ENCODE measurements at regions not wholly inside any gene's neighbourhood (a gene's known extent, or its start where the extent isn't known, plus 50 kb on each side); places are given as distances from the start of the nearest gene placed in this dataset.

DNA sequence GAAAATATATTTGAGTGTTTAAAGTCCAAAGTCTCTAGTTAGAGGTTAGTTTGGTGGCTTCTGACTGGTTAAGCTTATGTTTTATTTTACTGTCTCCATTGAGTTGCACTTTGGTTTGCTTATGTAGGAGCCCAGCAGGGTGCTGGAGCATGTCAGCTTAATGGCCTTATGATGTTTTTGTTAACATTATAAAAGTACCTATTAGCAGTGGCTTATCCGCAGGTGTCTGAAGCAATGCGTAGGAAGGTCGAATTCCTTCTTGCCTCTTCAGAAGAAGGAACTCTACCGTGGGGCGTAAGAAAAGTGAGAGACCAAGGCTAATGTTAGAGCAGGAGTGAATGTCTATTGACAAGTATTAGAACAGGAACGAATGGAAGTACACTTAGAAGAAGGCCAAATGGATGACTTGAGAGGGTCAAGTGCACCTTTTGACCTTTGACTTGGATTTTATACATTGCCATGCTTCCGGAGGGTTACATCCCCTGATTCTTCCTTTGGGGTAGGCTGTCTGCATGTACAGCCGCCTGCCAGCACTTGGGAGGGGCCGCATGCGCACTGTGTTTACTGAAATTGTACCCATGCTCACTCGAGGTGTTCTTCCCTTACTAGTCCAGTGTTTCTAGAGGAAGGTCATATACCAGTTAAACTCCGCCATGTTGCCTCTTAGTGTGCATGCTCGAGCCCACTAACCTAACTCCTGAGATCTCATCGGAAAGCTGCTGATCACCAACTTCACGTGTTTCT lies 793.9 kb upstream of the PCDH9 start:
- H3K4me1 Mint-ChIP-seq: no peaks in the 10 kb centered on the region
- no peak overlapping the region for H3K4me3 Mint-ChIP-seq
- peaks cover 13% of the 10 kb centered on the region for H3K9me3 Mint-ChIP-seq (ENCODE audit: low read depth)
- H3K27ac Mint-ChIP-seq: no peak overlapping the region
- CTCF ChIA-PET: no interaction called here
- no peaks in the 10 kb centered on the region for H3K36me3 Mint-ChIP-seq
- H3K27me3 Mint-ChIP-seq: no peaks in the 10 kb centered on the region
- DNase-seq (no peak), ATAC-seq (no peak)

DNA sequence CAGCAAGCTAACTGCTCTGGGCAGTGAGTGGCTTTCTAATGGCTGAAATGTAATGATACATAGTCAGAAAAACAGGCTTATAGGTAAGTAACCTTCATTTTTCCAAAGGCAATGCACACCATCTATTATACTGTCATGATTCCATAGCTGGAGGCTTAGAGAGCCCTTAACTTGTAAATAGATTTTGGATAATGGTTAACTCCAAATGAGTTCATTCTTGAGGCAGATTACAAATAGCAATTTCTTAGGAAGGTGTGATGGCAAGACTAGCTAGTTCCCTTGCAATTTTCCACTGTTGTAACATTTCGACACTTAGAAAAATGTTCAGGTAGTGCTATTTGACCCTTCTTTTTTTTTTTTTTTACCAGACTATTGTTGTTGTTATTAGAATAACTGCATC lies 789.8 kb upstream of the PCDH9 start:
- no peak overlapping the region for H3K4me3 Mint-ChIP-seq
- no peaks in the 10 kb centered on the region for H3K27me3 Mint-ChIP-seq
- no peak for ATAC-seq
- CTCF ChIA-PET: no interaction called here
- H3K4me1 Mint-ChIP-seq: no peaks in the 10 kb centered on the region
- DNase-seq: no peak
- no peak overlapping the region for H3K27ac Mint-ChIP-seq
- no peaks in the 10 kb centered on the region for H3K36me3 Mint-ChIP-seq
- peaks cover 13% of the 10 kb centered on the region for H3K9me3 Mint-ChIP-seq (ENCODE audit: low read depth)

DNA sequence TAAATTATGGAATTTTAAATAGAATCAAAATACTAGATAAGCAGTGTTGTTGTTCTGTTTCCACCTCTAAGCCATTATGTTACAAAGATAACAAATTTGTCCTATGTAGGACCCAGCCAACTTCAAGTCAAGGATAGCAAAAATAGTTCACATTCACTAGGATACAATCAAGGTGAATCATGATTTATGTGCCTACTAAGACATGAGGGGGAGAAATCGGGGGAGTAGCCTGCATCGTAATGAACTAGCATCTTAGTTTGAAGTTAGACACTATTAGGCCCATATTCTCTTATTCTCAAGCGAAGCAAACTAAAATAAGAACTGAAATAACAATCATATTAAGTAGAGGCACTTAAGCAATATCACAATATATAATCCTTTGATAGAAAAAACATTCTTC lies 779.4 kb upstream of the PCDH9 start:
- Mint-ChIP-seq H3K9me3 (ENCODE audit: low read depth) (peaks cover under 1% of the 10 kb centered on the region), H3K4me3 (no peak overlapping the region), H3K27ac (no peak overlapping the region), H3K36me3 (no peaks in the 10 kb centered on the region), H3K4me1 (no peaks in the 10 kb centered on the region), H3K27me3 (no peaks in the 10 kb centered on the region)
- DNase-seq: no peak
- no peak for ATAC-seq
- CTCF ChIA-PET: no interaction called here

DNA sequence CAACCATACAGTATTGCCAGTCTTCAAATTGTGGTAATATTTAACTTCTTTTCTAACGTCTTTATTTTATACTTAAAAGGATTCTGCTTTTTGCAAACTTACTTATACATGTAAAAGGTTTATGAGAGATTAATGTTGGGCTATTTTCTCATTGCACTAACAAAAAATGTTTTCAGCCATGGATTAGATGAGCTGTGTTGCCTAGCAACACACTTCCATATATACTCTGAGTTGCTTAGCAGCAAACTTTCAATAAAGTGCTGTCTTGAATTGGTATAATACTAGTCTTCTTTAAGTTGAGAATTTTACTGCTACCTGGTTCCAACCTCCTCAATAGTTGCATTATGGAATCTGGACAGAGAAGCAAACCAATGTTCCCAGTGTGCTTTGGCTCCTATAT lies 777.4 kb upstream of the PCDH9 start:
- H3K9me3 Mint-ChIP-seq (ENCODE audit: low read depth): peaks cover 8% of the 10 kb centered on the region
- ATAC-seq (no peak), DNase-seq (no peak)
- no peaks in the 10 kb centered on the region for H3K36me3 Mint-ChIP-seq
- no peaks in the 10 kb centered on the region for H3K4me1 Mint-ChIP-seq
- no peaks in the 10 kb centered on the region for H3K27me3 Mint-ChIP-seq
- H3K4me3 Mint-ChIP-seq: no peak overlapping the region
- CTCF ChIA-PET: no interaction called here
- no peak overlapping the region for H3K27ac Mint-ChIP-seq

DNA sequence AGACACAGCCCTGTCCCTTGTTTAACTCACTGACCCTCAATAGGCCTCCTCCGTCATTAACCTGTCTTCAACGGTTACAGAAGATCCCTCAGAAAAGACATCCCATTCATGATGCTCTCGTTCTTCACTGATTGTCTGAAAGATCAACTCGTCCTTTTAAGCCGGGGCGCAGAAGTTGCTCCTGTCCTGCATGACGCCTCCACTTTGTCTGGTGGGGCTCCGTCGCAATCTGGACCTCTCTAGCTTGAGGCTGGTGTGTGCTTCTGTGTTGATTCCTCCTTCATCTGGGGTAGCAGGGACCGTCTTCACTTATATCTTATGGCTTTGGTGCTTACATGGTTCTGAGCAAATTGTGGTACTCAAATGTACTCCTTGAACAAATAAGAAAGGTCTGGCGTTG lies 766.0 kb upstream of the PCDH9 start:
- Mint-ChIP-seq H3K36me3 (no peaks in the 10 kb centered on the region), H3K27me3 (no peaks in the 10 kb centered on the region), H3K9me3 (ENCODE audit: low read depth) (no peaks in the 10 kb centered on the region), H3K4me3 (no peak overlapping the region), H3K27ac (no peak overlapping the region), H3K4me1 (no peaks in the 10 kb centered on the region)
- DNase-seq (no peak), ATAC-seq (no peak)
- CTCF ChIA-PET: no interaction called here

DNA sequence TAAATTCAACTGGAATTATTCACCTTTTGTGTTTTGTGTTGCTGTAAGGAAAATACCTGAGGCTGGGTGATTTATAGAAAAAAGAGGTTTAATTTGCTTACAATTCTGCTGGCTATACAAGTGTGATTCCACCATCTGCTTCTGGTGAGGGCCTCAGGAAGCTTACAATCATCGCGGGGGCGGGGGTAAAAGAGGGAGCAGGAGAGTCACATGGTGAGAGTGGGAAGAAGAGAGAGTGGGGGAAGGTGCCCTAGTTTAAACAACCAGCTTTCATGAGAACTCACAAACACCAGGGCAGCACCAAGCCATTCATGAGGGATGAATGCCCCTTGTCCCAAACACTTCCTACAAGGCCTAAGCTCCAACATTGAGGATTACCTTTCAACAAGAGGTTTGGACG lies 760.7 kb upstream of the PCDH9 start:
- no peak overlapping the region for H3K4me3 Mint-ChIP-seq
- H3K27me3 Mint-ChIP-seq: no peaks in the 10 kb centered on the region
- CTCF ChIA-PET: no interaction called here
- ATAC-seq (no peak), DNase-seq (no peak)
- no peaks in the 10 kb centered on the region for H3K4me1 Mint-ChIP-seq
- H3K9me3 Mint-ChIP-seq (ENCODE audit: low read depth): peaks cover 3% of the 10 kb centered on the region
- no peak overlapping the region for H3K27ac Mint-ChIP-seq
- no peaks in the 10 kb centered on the region for H3K36me3 Mint-ChIP-seq

DNA sequence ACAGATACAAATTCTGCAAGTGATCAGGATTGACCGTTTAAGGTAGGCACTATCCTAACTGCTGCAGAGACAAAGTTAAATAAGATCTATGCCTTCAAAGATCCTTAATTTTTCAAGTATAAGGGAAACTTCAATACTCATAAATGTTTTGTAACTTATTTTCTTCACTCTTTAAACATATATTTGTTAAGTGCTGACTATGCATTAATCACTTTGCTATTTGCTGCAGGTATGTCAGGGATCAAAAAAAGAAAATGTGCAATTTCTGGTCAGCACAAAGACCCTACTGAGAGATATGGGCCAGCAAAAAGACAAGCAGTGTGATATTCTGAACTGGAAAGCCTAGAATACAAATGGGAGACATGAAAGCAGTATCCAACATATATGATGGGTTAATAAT lies 756.1 kb upstream of the PCDH9 start:
- ATAC-seq: no peak
- CTCF ChIA-PET: no interaction called here
- H3K4me3 Mint-ChIP-seq: no peak overlapping the region
- no peak overlapping the region for H3K27ac Mint-ChIP-seq
- no peaks in the 10 kb centered on the region for H3K27me3 Mint-ChIP-seq
- DNase-seq: no peak
- peaks cover 3% of the 10 kb centered on the region for H3K9me3 Mint-ChIP-seq (ENCODE audit: low read depth)
- H3K4me1 Mint-ChIP-seq: no peaks in the 10 kb centered on the region
- H3K36me3 Mint-ChIP-seq: no peaks in the 10 kb centered on the region

DNA sequence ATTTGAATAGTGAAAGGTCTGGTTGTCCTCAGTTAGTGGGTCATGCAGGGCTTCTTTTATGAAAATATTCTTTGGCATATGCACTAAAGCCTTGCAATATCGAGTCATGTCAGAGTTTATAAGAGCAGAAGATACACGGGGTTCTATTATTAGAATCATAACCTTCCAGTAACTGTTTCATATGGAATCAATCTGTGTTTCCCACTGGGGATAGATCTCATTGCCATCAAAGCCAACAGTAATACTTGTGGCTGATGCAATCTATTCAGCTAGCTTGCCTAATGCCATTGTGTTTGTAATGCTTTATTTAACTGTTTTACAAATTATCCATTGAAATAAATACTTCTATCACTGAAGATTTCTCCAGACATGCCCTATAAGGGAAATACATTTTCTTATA lies 746.9 kb upstream of the PCDH9 start:
- DNase-seq (no peak), ATAC-seq (no peak)
- CTCF ChIA-PET: no interaction called here
- Mint-ChIP-seq H3K27me3 (no peaks in the 10 kb centered on the region), H3K27ac (no peak overlapping the region), H3K4me1 (no peaks in the 10 kb centered on the region), H3K36me3 (no peaks in the 10 kb centered on the region), H3K4me3 (no peak overlapping the region), H3K9me3 (ENCODE audit: low read depth) (peaks cover 3% of the 10 kb centered on the region)

DNA sequence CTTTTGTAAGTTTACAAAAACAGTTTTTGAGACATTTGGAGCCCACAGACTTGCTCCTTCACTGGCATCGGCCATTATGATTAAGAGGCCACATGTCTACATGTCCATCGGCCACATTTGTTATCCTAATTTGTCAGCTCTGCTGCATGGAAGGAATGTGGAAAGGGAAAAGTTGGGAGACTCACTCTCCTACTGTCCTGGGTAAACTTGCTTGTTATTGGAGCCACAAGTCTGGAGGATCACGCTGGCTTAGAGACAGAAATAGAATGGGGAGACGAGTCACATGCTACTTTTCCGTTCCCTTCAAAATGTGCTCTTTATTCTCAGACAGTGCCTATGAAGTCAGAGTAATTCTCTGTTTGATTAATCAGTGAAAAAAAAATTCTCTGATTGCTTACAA lies 741.2 kb upstream of the PCDH9 start:
- Mint-ChIP-seq H3K4me3 (no peak overlapping the region), H3K4me1 (no peaks in the 10 kb centered on the region), H3K27ac (no peak overlapping the region), H3K9me3 (ENCODE audit: low read depth) (peaks cover 6% of the 10 kb centered on the region), H3K36me3 (no peaks in the 10 kb centered on the region), H3K27me3 (no peaks in the 10 kb centered on the region)
- CTCF ChIA-PET: no interaction called here
- DNase-seq: no peak
- ATAC-seq: no peak

DNA sequence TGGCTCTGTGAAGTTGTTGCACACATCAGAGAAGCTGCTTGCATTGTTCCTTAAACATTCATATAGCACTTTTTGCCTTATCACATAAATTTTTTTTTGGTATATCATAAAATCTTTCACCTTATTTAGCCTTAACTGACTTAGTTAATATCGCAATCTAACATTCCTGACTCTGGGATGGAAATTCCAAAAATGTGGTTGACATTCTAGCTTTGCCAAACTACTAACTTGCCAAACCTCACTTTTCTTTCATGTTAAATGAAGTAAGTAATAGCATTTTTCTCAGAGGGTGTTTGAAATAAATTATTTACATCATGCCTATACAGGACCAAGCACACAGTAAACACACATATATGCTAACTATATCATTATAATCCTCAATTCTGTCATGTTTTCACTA lies 736.9 kb upstream of the PCDH9 start:
- DNase-seq (no peak), ATAC-seq (no peak)
- no peak overlapping the region for H3K27ac Mint-ChIP-seq
- no peaks in the 10 kb centered on the region for H3K36me3 Mint-ChIP-seq
- H3K4me1 Mint-ChIP-seq: no peaks in the 10 kb centered on the region
- no peak overlapping the region for H3K4me3 Mint-ChIP-seq
- H3K27me3 Mint-ChIP-seq: no peaks in the 10 kb centered on the region
- CTCF ChIA-PET: no interaction called here
- H3K9me3 Mint-ChIP-seq (ENCODE audit: low read depth): peaks cover 7% of the 10 kb centered on the region

DNA sequence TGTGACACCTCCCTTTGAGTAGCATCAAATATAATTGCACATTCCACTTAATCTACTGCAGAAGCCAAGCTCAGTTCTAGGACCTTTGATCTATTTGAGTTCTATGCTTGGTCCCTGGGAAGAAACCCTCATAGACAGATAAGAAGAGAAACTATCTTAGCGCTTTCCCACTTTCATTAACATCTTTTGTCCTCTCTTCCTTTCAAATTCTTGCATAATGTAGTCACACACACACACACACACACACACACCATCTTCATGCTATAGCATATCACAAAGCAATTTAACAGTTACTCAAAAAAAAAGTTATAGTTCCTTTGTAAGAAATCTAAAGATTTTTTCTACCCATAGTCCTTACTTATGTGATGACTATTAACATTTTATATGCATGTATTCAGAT lies 735.9 kb upstream of the PCDH9 start:
- Mint-ChIP-seq H3K9me3 (ENCODE audit: low read depth) (peaks cover 7% of the 10 kb centered on the region), H3K36me3 (no peaks in the 10 kb centered on the region)
- CTCF ChIA-PET: no interaction called here

DNA sequence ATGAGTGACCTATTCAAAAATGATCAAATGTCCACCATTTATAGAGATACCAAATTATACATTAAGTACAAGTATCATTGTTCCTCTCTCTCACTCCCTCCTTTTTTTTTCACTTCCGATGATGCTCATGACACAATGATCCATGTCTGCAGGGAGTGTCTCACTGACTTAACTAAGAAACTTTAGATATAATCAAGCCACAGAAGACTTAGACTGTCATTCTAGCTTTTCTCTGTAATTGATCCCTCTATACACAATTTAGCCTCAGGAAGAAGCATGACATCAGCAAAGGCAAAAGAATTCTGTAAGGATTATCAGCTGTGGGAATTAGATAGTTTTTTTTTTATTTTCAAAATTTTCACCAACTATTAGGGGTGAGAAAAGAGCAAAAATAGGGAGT lies 734.9 kb upstream of the PCDH9 start:
- H3K36me3 Mint-ChIP-seq: no peaks in the 10 kb centered on the region
- no peaks in the 10 kb centered on the region for H3K4me1 Mint-ChIP-seq
- no peak for ATAC-seq
- H3K4me3 Mint-ChIP-seq: no peak overlapping the region
- no peaks in the 10 kb centered on the region for H3K27me3 Mint-ChIP-seq
- CTCF ChIA-PET: no interaction called here
- no peak overlapping the region for H3K27ac Mint-ChIP-seq
- H3K9me3 Mint-ChIP-seq (ENCODE audit: low read depth): peaks cover 7% of the 10 kb centered on the region
- DNase-seq: no peak

More for the DNA sequence above, 735.9 kb upstream of the PCDH9 start:
- DNase-seq (no peak), ATAC-seq (no peak)
- H3K27me3 Mint-ChIP-seq: no peaks in the 10 kb centered on the region
- H3K4me1 Mint-ChIP-seq: no peaks in the 10 kb centered on the region
- no peak overlapping the region for H3K27ac Mint-ChIP-seq
- H3K4me3 Mint-ChIP-seq: no peak overlapping the region

DNA sequence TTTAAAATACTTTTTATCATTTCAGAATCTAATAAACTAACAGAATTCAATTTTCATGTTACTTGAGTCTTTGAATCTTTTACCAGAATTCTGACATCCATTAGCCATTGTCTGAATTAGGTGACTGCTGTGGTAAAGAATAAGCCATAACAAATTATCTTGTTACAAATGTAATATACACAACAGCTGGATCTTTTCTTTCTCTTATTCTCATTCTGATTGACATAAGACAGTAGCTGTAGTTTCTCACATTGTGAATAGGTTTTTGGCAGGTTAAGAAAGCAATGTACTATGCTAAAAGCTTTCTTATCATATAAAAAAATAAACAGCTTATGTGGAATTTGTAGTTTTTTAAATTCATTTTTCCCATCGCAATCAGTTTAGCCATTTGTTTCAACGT lies 734.0 kb upstream of the PCDH9 start:
- no peaks in the 10 kb centered on the region for H3K27me3 Mint-ChIP-seq
- no peak for ATAC-seq
- H3K36me3 Mint-ChIP-seq: no peaks in the 10 kb centered on the region
- no peak overlapping the region for H3K27ac Mint-ChIP-seq
- no peak for DNase-seq
- peaks cover 7% of the 10 kb centered on the region for H3K9me3 Mint-ChIP-seq (ENCODE audit: low read depth)
- no peaks in the 10 kb centered on the region for H3K4me1 Mint-ChIP-seq
- CTCF ChIA-PET: no interaction called here
- H3K4me3 Mint-ChIP-seq: no peak overlapping the region

DNA sequence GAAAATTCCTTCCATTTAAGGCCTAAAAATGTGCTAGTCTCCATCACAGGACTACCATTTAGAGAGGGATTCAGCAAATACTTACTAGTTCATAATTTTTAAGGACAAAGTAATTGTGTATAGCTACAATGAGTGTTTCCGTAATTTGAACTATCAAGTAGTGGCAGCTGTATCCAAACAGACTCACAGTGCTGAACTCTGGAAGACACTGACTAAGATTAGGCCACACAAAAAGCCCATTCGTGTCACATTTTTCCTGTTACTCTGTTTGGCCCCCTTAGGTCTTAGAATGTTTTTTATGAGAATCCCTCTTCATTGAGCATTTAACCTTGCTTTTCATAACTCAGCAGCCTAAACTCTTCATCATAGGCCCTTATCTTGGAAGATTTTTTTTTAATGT lies 731.2 kb upstream of the PCDH9 start:
- CTCF ChIA-PET: no interaction called here
- no peaks in the 10 kb centered on the region for H3K36me3 Mint-ChIP-seq
- ATAC-seq: no peak
- H3K9me3 Mint-ChIP-seq (ENCODE audit: low read depth): peaks cover 8% of the 10 kb centered on the region
- no peaks in the 10 kb centered on the region for H3K27me3 Mint-ChIP-seq
- no peak for DNase-seq
- no peak overlapping the region for H3K4me3 Mint-ChIP-seq
- H3K27ac Mint-ChIP-seq: no peak overlapping the region
- H3K4me1 Mint-ChIP-seq: no peaks in the 10 kb centered on the region

DNA sequence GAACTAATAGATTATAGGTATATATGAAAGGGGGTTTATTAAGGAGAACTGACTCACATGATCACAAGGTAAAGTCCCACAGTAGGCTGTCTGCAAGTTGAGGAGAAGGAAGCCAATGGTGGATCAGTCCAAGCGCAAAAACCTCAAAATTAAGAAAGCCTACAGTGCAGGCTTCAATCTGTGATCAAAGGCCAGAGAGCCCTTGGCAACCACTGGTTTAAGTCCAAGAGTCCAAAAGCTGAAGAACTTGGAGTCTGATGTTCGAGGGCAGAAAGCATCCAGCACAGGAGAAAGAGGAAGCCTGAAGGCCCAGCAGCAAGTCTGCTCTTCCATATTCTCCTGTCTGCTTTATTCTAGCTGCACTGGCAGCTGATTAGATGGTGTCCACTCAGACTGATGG lies 721.3 kb upstream of the PCDH9 start:
- Mint-ChIP-seq H3K27ac (no peak overlapping the region), H3K27me3 (no peaks in the 10 kb centered on the region), H3K36me3 (no peaks in the 10 kb centered on the region), H3K4me3 (no peak overlapping the region), H3K4me1 (no peaks in the 10 kb centered on the region), H3K9me3 (ENCODE audit: low read depth) (peaks cover 1% of the 10 kb centered on the region)
- DNase-seq (no peak), ATAC-seq (no peak)
- CTCF ChIA-PET: no interaction called here

Measured in activated CD8-positive, alpha-beta memory T cell treated with anti-CD3 and anti-CD28 coated beads, Interleukin-2, amount 10 ng/mL, durations not matched to agents 7 days and 5 days (primary cell).